OCI-LY1 (cell line): ENCODE measurements at regions not wholly inside any gene's neighbourhood (a gene's known extent, or its start where the extent isn't known, plus 50 kb on each side); places are given as distances from the start of the nearest gene placed in this dataset.
"Not testable (repeated sequence)": the region's sequence is repeated elsewhere in the genome, so short reads cannot be mapped to it uniquely, and the experiment has no call there.

Source experiments
- CTCF ChIP-seq: fragments of 200-600 bp; sonication (generic), shearing (Covaris generic); IDR thresholded peaks from 2 replicates; pipeline ENCODE4 v1.5.1; 2017; ENCODE audit warnings: mild to moderate bottlenecking, antibody characterized with exemption, low read length, moderate library complexity, mixed read lengths
- EZH2 ChIP-seq: fragments of 200-600 bp; sonication (generic), shearing (Covaris generic); IDR thresholded peaks from 2 replicates; pipeline ENCODE4 v1.8.0; 2017; ENCODE audit warnings: borderline replicate concordance, mixed run types, mild to moderate bottlenecking, antibody characterized with exemption, low read length, moderate library complexity, mixed read lengths

- TF ChIP-seq CTCF, EZH2: not testable (repeated sequence)
Measured at GRCh38 chr10:38423634-38424033, 329.5 kb downstream of the ZNF37A start.
